ENCODE measurements at regions not wholly inside any gene's neighbourhood (a gene's known extent, or its start where the extent isn't known, plus 50 kb on each side); places are given as distances from the start of the nearest gene placed in this dataset.

DNA sequence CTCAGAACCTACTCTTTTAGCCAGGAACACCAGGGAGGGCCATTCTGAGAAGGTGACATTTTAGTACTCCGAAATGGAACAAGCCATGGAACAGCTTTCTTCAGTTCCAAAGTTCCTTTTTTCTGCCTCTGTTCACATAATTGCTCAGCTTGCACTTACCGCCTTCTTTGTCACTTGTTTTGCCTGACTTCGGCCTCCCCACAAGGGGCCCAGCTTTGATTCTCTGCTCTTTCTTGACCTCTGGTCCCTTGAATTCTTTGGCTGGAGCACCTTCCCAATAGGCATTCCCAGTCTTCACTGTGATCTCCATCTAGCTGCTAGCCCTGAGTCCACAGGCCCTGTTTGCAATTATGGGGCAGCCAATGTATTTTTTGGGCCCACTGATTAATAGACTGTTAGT is 51.4 kb upstream of the SLC7A14 start:
- no peak for DNase-seq (ENCODE audit: low read depth)
- Histone ChIP-seq H3K27me3 (ENCODE audit: control insufficient read depth, insufficient read depth, low read length) (no peaks in the 10 kb centered on the region), H3K36me3 (ENCODE audit: control insufficient read depth, insufficient read depth, low read length) (no peaks in the 10 kb centered on the region), H3K4me3 (ENCODE audit: low read depth, low read length) (no peak overlapping the region)
- TF ChIP-seq, protein P1, sequence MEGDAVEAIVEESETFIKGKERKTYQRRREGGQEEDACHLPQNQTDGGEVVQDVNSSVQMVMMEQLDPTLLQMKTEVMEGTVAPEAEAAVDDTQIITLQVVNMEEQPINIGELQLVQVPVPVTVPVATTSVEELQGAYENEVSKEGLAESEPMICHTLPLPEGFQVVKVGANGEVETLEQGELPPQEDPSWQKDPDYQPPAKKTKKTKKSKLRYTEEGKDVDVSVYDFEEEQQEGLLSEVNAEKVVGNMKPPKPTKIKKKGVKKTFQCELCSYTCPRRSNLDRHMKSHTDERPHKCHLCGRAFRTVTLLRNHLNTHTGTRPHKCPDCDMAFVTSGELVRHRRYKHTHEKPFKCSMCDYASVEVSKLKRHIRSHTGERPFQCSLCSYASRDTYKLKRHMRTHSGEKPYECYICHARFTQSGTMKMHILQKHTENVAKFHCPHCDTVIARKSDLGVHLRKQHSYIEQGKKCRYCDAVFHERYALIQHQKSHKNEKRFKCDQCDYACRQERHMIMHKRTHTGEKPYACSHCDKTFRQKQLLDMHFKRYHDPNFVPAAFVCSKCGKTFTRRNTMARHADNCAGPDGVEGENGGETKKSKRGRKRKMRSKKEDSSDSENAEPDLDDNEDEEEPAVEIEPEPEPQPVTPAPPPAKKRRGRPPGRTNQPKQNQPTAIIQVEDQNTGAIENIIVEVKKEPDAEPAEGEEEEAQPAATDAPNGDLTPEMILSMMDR (IDR thresholded peaks at IDR 0.05; ENCODE audit: insufficient read depth, low read length, poor library complexity, severe bottlenecking): no peak

DNA sequence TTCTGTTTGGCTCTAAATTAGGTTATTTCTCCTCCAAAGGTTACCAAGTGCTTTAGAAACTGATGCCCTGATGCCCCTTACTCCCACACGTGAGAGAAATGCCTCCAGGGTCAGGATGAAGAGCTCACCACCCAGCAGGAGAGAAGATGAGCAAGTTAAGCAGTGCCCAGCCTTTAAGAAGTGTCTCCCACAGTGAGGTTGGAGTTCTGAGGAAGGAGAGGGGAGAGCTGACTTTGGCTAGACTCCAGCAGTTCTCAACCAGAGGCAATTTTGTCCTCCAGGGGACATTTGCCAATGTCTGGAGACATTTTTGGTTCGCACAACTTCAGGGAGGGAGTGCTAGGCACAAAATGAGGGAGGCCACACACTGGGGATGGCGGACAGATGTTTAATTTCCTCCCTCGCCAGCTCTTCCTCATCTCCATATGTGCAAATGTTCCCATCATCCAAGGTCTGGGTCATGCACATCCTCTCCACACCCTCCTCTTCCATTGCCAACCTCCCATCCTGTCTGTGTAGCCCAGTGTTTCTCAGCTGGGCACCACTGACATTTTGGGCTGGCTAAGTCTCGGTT is 50.6 kb upstream of the SLC7A14 start:
- Histone ChIP-seq H3K4me3 (ENCODE audit: low read depth, low read length) (no peak overlapping the region), H3K27me3 (ENCODE audit: control insufficient read depth, insufficient read depth, low read length) (no peaks in the 10 kb centered on the region), H3K36me3 (ENCODE audit: control insufficient read depth, insufficient read depth, low read length) (no peaks in the 10 kb centered on the region)
- DNase-seq (ENCODE audit: low read depth): no peak
- TF ChIP-seq, protein P1 (IDR thresholded peaks at IDR 0.05; ENCODE audit: insufficient read depth, low read length, poor library complexity, severe bottlenecking): no peak
